Endometrium (tissue), 2 donors: ENCODE measurements at regions not wholly inside any gene's neighbourhood (a gene's known extent, or its start where the extent isn't known, plus 50 kb on each side); places are given as distances from the start of the nearest gene placed in this dataset.
"Not testable (repeated sequence)": the region's sequence is repeated elsewhere in the genome, so short reads cannot be mapped to it uniquely, and the experiment has no call there.

ENCODE experiments used
- FAIRE-seq: peaks from 2 replicates; lab custom pipeline; 2012; peaks lifted over from hg19 to GRCh38; lab: Jason Lieb, UNC
- donor health status: control.
- donor health status: control.

DNA sequence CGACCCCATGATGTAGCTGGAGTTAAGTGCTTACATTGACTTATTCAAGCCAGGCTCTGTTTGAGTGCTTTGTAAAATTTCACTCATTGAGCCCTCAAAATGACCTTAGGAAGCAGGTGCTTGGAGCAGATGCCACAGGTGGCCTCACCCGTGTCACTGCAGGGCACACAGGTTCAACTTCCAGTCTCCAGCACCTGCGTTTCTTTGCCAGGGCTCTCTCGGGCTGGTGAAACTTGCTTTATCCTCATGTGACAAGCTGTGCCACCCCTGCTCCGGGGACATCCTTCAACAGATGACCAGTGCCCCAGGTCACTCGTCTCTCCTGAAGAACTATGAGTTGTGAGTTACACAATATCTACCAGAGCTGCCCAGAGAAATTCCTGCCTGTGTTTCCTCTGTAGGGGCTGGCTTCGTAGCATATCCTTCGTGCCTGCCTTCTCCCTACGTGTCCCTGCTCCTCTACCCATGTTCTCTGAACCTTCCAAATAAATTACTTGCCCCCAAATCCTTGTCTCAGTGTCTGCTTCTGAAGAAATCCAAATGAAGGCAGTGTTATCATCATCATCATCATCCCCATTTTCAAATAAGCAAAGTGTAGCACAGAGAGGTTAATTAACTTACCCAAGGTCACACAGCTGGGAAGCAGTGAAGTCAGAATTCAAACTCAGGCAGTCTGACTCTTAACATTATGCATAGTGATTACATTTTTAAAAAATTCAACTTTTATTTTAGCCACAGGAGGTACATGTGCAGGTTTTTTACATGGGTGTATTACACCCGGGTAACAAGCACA lies 352.5 kb downstream of the NPIPA8 start:
- FAIRE-seq = no peak

DNA sequence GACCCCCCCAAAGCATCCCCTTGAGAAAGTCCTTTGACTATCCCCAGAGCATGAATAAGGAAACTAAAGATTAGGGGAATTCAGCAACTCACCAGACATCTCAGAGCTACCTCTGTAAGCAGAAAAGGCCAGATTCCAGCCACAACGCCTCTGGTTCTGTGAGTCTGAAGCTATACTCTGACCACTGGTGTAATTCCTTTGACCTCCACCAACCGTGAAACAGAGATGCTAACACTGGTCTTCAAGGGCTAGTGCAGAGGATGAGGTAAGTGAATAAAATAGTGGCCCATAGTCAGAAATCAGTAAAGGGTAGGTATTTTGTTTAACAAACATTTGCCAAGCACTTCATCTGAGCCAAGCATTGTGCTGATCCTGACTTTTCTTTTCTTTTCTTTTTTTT lies 353.4 kb downstream of the NPIPA8 start:
- no peak for FAIRE-seq

- FAIRE-seq = no peak
Measured at GRCh38 chr16:17977260-17977659, 359.3 kb downstream of the NPIPA8 start.

- no peak for FAIRE-seq
Measured at GRCh38 chr16:17972460-17972943, 364.0 kb downstream of the NPIPA8 start.

DNA sequence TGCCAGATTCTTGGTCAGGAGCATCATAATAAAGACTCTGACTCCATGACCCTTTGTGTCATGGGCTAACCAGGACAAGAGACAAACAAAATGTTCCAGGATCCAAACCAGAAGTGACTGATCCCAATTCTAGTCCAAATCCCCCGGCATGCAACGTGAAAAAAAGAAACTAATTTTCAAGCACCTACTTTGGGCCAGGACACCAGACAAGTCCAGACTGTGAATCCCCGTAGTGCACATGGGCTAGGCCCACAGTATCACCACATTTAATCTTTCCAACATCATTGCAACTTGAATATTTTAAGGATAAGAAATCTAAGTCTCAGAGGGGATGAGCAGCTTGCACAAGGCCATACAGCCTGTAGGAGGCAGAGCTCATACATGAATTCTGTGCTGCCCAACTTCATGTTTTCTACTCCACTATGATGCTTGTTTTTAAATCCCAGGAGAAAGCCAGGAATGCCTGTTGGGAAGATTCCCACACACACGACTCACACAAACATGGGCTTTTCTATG lies 365.7 kb downstream of the NPIPA8 start:
- FAIRE-seq = no peak

DNA sequence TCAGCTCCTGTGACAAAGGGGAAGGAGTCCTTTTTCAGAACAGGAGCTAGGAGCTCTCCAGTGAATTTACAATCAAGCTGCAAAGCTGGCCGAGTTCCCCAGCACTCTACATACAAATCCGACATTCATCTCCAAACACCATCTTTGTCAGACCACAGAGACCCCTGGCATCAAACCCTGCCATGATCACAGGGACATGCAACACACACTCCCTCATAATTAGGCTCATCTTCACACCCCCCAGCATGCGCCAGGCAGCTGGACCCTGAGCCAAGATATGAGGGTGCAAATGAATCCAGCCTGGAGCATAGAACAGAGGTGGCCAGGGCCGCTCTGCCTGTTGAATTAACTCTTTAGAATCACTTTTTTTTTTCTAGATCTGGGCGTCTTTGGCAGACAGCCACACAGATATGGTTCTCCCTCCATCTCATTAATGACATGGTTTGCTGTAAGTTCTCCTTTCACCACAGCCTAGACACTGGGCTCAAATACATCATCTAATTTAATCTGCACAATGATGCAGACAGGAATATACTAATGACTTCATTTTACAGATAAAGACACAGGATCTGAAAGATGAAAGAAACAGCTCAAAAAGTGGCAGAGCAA lies 366.3 kb downstream of the NPIPA8 start:
- no peak for FAIRE-seq

DNA sequence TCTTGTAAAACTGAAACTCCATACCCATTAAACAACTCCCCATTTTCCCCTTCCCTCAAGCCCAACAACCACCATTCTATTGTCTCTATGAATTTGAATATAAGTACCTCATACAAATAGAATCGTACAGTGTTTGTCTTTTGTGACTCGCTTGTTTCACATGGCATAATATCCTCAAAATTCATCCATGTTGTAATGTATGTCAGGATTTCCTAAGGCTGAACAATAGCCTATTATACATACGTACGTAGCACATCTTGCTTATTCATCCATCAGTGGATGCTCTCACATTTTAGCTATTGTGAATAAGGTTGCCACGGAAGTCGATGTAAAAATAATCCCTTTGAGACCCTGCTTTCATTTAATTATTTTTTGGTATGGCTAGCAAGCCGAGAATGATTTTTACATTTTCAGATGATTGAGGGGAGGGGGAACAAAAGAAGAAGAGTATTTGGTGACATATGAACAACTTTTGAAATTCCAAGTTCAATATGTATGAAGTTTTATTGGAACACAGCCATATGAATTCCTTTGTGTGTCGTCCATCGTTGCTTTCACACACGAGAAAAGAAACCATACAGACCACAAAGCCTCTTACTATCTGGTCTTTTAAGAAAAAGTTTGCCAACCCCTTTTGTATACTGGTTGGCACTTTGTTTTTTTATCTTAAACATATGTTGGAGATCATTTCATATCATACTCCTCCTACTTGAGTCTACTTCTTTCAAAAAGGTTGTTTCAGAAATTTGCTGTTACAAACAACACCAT lies 371.2 kb downstream of the NPIPA8 start:
- FAIRE-seq = no peak

DNA sequence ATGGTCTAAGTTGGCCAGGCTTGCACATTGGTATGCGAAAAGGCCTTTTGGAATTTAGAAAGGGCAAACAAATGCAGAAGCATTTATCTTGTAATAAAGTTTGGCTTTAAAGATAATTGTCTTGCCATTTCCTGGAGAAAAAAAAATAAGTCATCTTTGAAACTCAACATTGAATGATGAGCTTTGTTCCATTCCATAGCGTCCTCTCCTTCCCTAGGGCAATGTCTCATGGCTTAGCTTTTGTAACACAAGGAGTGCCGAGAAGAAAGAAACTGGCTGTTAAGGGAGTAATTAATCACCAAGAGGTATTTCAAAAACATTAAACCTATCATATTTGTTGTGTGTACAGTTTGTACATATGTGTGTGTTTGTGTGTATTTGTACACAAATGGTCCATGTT lies 372.3 kb downstream of the NPIPA8 start:
- FAIRE-seq = no peak

GRCh38 chr16:17963185-17963836 lies 373.2 kb downstream of the NPIPA8 start:
- FAIRE-seq = no peak

DNA sequence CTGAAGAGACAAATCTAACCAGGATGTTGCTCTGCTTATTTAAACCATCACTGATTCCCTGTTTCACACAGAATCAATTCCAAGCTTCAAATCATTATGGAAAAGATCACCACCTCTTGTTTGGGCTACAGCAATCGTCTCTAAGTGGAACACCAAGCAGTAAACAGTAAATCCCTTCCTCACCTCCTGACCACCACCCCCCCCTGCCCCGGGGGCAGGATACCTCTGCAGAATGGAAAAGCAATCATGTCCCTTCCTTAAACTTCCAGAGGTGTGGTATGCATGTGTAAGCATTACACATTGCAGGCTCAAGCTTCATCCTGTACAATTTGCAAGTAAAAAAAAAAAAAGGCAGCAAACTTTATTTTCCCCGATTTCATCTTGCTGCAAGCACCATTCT lies 373.8 kb downstream of the NPIPA8 start:
- no peak for FAIRE-seq

- FAIRE-seq = not testable (repeated sequence)
Measured at GRCh38 chr16:17961822-17962221, 374.7 kb downstream of the NPIPA8 start.

- FAIRE-seq = no peak
Measured at GRCh38 chr16:17951378-17951777, 385.2 kb downstream of the NPIPA8 start.

GRCh38 chr16:17949982-17950250 lies 386.6 kb downstream of the NPIPA8 start:
- no peak for FAIRE-seq

GRCh38 chr16:17949141-17949981 lies 387.2 kb downstream of the NPIPA8 start:
- FAIRE-seq = no peak

DNA sequence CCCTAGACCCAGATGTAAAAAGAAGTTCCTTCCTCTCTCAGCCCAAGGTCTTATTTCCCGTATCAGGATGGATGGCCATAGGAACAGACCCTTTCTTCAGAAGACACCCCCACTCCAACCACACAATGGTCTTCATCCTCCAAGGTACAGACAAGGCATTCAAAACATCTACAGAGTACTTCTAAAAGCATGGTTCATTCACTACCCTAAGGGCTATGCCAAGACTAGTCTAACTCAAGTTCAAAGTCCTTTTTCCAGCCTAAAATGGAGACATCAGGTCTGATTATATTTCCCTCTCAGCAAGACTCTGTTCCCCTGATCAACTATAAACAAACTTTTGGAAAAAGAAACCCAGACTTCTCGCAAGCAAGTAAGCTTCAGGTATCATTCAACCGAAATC lies 388.9 kb downstream of the NPIPA8 start:
- no peak for FAIRE-seq

DNA sequence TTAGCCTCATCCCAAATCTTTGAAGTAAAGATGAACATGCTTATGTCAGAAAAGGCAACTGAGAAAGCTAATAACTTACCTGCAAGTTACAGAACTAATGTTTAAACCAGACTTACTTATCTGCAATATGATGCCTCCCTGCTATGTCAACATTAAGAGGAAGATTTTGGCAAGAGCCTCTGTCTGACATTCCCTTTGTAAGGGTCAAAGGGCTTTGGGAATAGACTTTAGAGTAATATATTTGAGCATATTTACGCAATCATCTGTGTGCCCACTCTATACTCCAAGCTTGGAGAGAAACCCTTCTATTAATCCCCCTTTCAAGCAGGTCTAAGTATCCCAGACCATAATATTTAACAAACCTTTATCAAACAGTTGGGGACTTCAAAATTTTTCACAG lies 389.4 kb downstream of the NPIPA8 start:
- FAIRE-seq = no peak

DNA sequence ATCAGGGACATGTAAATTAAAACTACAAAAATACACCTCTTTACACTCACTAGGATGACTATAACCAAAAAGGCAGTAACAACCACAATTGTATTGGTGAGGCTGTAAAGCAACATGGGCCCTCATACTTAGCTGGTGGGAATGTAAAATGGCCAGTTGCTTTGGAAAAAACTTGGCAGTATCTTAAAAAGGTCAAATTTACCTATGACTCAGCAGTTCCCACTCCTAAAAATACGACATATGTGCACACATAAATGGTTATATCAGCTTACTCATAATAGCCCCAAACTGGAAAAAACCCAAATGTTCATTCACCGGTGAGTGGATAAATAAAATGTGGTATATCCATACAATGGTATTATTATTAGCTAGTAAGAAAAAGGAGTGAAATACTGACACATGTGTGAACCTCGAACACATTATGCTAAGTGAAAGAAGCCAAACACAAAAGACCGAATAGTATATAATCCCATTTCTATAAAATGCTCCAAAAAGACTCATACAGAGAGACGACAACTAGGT lies 391.4 kb downstream of the NPIPA8 start:
- FAIRE-seq = no peak

- no peak for FAIRE-seq
Measured at GRCh38 chr16:17944345-17944744, 392.2 kb downstream of the NPIPA8 start.

DNA sequence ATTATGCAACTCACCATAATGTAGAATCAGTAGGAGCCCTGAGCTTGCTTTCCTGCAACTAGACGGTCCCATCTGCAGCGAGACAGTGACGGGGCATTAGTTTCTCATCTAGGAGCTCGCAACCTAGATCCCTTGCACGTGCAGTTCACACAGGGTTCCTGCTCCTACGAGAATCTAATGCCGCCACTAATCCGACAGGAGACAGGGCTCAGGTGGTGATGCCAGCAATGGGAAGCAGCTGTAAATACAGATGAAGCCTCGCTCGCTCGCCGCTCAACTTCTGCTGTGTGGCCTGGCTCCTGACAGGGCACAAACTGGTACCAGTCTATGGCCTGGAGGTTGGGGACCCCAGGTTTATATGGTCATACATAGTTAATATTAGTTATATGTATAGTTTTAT lies 394.5 kb downstream of the NPIPA8 start:
- FAIRE-seq = no peak

- no peak for FAIRE-seq
Measured at GRCh38 chr16:17940584-17941364, 395.8 kb downstream of the NPIPA8 start.

- no peak for FAIRE-seq
Measured at GRCh38 chr16:17939723-17940122, 396.8 kb downstream of the NPIPA8 start.
